Upper lobe of left lung (tissue), 6 donors: ENCODE measurements at regions not wholly inside any gene's neighbourhood (a gene's known extent, or its start where the extent isn't known, plus 50 kb on each side); places are given as distances from the start of the nearest gene placed in this dataset.

Experiments used
- ATAC-seq, 2 donors: fragments of 200-7000 bp; cut with Tn5 transposase; one replicate each; pipeline ENCODE4 v1.9.1; 2022; ENCODE audit warnings: mild to moderate bottlenecking in 2 of 2, moderate library complexity in 2 of 2; ENCODE audit not compliant: low FRiP score in 2 of 2
- DNase-seq, 2 donors: peaks; one replicate each; pipeline ENCODE4 v3.0.0-alpha.2; 2019 to 2020
- H3K27ac ChIP-seq, 4 donors: fragments of 200-600 bp; sonication (generic); one replicate each; pipeline ENCODE4 v1.5.1; 2016 to 2019
- H3K27me3 ChIP-seq, 4 donors: fragments of 200-600 bp; sonication (generic); one replicate each; pipeline ENCODE4 v1.5.1; 2017 to 2019
- H3K36me3 ChIP-seq, 4 donors: fragments of 200-600 bp; sonication (generic); one replicate each; pipeline ENCODE4 v1.5.1; 2016 to 2019
- H3K4me1 ChIP-seq, 4 donors: fragments of 200-600 bp; sonication (generic); one replicate each; pipeline ENCODE4 v1.5.1; 2018 to 2019
- H3K4me3 ChIP-seq, 4 donors: fragments of 200-600 bp; sonication (generic); one replicate each; pipeline ENCODE4 v1.5.1; 2017 to 2019; ENCODE audit warnings: mild to moderate bottlenecking in 2 of 4, moderate library complexity in 1 of 4
- H3K9me3 ChIP-seq, 4 donors: fragments of 200-600 bp; sonication (generic); one replicate each; pipeline ENCODE4 v1.5.1; 2018 to 2019
- CTCF ChIP-seq, 6 experiments: fragments of 450-650 bp in 4 of 6; fragments of 200-600 bp in 2 of 6; sonication (generic) in 2 of 6; IDR thresholded peaks; one replicate each; pipeline ENCODE4 v1.5.1; 2016 to 2019; ENCODE audit warnings: antibody characterized with exemption in 6 of 6
- EP300 ChIP-seq, 4 donors: sonication (generic); formaldehyde crosslinking; IDR thresholded peaks; one replicate each; pipeline ENCODE4 v1.5.1; 2017; ENCODE audit warnings: antibody characterized with exemption in 4 of 4, control low read depth in 2 of 4
- POLR2A ChIP-seq, 4 donors: fragments of 450-650 bp; IDR thresholded peaks; one replicate each; pipeline ENCODE4 v1.5.1; 2016 to 2017; ENCODE audit warnings: antibody characterized with exemption in 4 of 4, mild to moderate bottlenecking in 2 of 4
- POLR2AphosphoS5 ChIP-seq, 2 donors: sonication (generic); formaldehyde crosslinking; IDR thresholded peaks; one replicate each; pipeline ENCODE4 v1.5.1; 2017; ENCODE audit warnings: antibody characterized with exemption in 2 of 2
- WGBS, 2 donors: methylation state at CpG; one replicate each; pipeline ENCODE4 v1.1.5; 2017 to 2018; 5-methylcytosine and 5-hydroxymethylcytosine counted together
- donor health status: DM: no; HTN: no; CAD: no; lungs with moderate emphysema.
- donor health status: DM: no; HTN: yes; CAD: no; lungs with severe emphysema.

GRCh38 chr21:16312321-16312720, 582.5 kb downstream of the USP25 start:
- Histone ChIP-seq H3K27ac (no peak overlapping the region), H3K9me3 (no peaks in the 10 kb centered on the region), H3K27me3 (no peaks in the 10 kb centered on the region), H3K4me1 (no peaks in the 10 kb centered on the region), H3K36me3 (no peaks in the 10 kb centered on the region), H3K4me3 (no peak overlapping the region)
- DNase-seq (no peak), ATAC-seq (no peak)
- TF ChIP-seq POLR2A (IDR thresholded peaks at IDR 0.05) (no peak), CTCF (IDR thresholded peaks at IDR 0.05) (no peak), POLR2AphosphoS5 (IDR thresholded peaks at IDR 0.05) (no peak), EP300 (IDR thresholded peaks at IDR 0.05) (no peak)

GRCh38 chr21:16315223-16315622, 585.4 kb downstream of the USP25 start:
- no peaks in the 10 kb centered on the region for H3K27me3 ChIP-seq
- H3K4me1 ChIP-seq = no peaks in the 10 kb centered on the region
- no peaks in the 10 kb centered on the region for H3K36me3 ChIP-seq
- H3K4me3 ChIP-seq = no peak overlapping the region
- H3K27ac ChIP-seq = no peak overlapping the region
- ATAC-seq (no peak), DNase-seq (no peak)
- H3K9me3 ChIP-seq = no peaks in the 10 kb centered on the region
- WGBS, 2 donors = 93 to 100% methylated on average over 1 of the region's 1 CpG
- TF ChIP-seq POLR2A (IDR thresholded peaks at IDR 0.05) = no peak
- no peak for TF ChIP-seq POLR2AphosphoS5 (IDR thresholded peaks at IDR 0.05)

GRCh38 chr21:16318651-16319300, 589.0 kb downstream of the USP25 start:
- no peak overlapping the region for H3K4me3 ChIP-seq
- H3K4me1 ChIP-seq = no peaks in the 10 kb centered on the region
- ATAC-seq (no peak), DNase-seq (no peak)
- no peak for TF ChIP-seq EP300 (IDR thresholded peaks at IDR 0.05)
- TF ChIP-seq POLR2AphosphoS5 (IDR thresholded peaks at IDR 0.05) = no peak
- no peak overlapping the region for H3K27ac ChIP-seq
- no peaks in the 10 kb centered on the region for H3K36me3 ChIP-seq
- H3K27me3 ChIP-seq = no peaks in the 10 kb centered on the region
- H3K9me3 ChIP-seq = no peaks in the 10 kb centered on the region

- H3K36me3 ChIP-seq = no peaks in the 10 kb centered on the region
- no peaks in the 10 kb centered on the region for H3K9me3 ChIP-seq
- 88 to 96% methylated on average over 1 of the region's 1 CpG for WGBS, 2 donors
- no peak for ATAC-seq
- DNase-seq = no peak
- H3K27ac ChIP-seq = no peak overlapping the region
- no peaks in the 10 kb centered on the region for H3K27me3 ChIP-seq
- H3K4me3 ChIP-seq = no peak overlapping the region
- no peaks in the 10 kb centered on the region for H3K4me1 ChIP-seq
- TF ChIP-seq CTCF (IDR thresholded peaks at IDR 0.05) (no peak), POLR2AphosphoS5 (IDR thresholded peaks at IDR 0.05) (no peak), EP300 (IDR thresholded peaks at IDR 0.05) (no peak), POLR2A (IDR thresholded peaks at IDR 0.05) (no peak)
These were observed 590.3 kb downstream of the USP25 start for GRCh38 chr21:16320110-16320509.

- no peaks in the 10 kb centered on the region for H3K27me3 ChIP-seq
- H3K27ac ChIP-seq = no peak overlapping the region
- no peaks in the 10 kb centered on the region for H3K36me3 ChIP-seq
- DNase-seq (no peak), ATAC-seq (no peak)
- H3K9me3 ChIP-seq = no peaks in the 10 kb centered on the region
- TF ChIP-seq POLR2AphosphoS5 (IDR thresholded peaks at IDR 0.05) (no peak), POLR2A (IDR thresholded peaks at IDR 0.05) (no peak), CTCF (IDR thresholded peaks at IDR 0.05) (no peak), EP300 (IDR thresholded peaks at IDR 0.05) (no peak)
- no peak overlapping the region for H3K4me3 ChIP-seq
- WGBS, 2 donors = 61 to 74% methylated on average over 2 of the region's 2 CpGs
- H3K4me1 ChIP-seq = no peaks in the 10 kb centered on the region
These were observed 592.7 kb downstream of the USP25 start for GRCh38 chr21:16322454-16322853.

- H3K36me3 ChIP-seq = no peaks in the 10 kb centered on the region
- TF ChIP-seq EP300 (IDR thresholded peaks at IDR 0.05) = no peak
- TF ChIP-seq CTCF (IDR thresholded peaks at IDR 0.05) = no peak
- TF ChIP-seq POLR2A (IDR thresholded peaks at IDR 0.05) = no peak
- no peak for TF ChIP-seq POLR2AphosphoS5 (IDR thresholded peaks at IDR 0.05)
- no peak for DNase-seq
- no peak overlapping the region for H3K27ac ChIP-seq
- no peak for ATAC-seq
- no peaks in the 10 kb centered on the region for H3K4me1 ChIP-seq
- H3K9me3 ChIP-seq = no peaks in the 10 kb centered on the region
- H3K4me3 ChIP-seq = no peak overlapping the region
- no peaks in the 10 kb centered on the region for H3K27me3 ChIP-seq
- 48 to 75% methylated on average over 1 of the region's 1 CpG for WGBS, 2 donors
These were observed 593.8 kb downstream of the USP25 start for GRCh38 chr21:16323596-16323995.
